Stimulated activated CD4-positive, alpha-beta T cell treated with anti-CD3 and anti-CD28 coated beads, Interleukin-1b, Interleukin-23, amount 100 ng/mL, for 48 hours (primary cell): ENCODE measurements at regions not wholly inside any gene's neighbourhood (a gene's known extent, or its start where the extent isn't known, plus 50 kb on each side); places are given as distances from the start of the nearest gene placed in this dataset.

Experiments
- DNase-seq: peaks from one replicate; pipeline ENCODE4 v3.0.0-alpha.2; 2020

- no peak for DNase-seq
Measured at GRCh38 chr10:77710081-77710551, 72.5 kb upstream of the KCNMA1 start.

- no peak for DNase-seq
Measured at GRCh38 chr10:77707570-77707969, 70.0 kb upstream of the KCNMA1 start.

GRCh38 chr10:77702166-77702565 lies 64.6 kb upstream of the KCNMA1 start:
- DNase-seq, result no peak

- no peak for DNase-seq
Measured at GRCh38 chr10:77700086-77700485, 62.5 kb upstream of the KCNMA1 start.

- no peak for DNase-seq
Measured at GRCh38 chr10:77699080-77699645, 61.6 kb upstream of the KCNMA1 start.

GRCh38 chr10:77698267-77698931 lies 60.8 kb upstream of the KCNMA1 start:
- DNase-seq, result no peak

- DNase-seq, result no peak
Measured at GRCh38 chr10:77696584-77696983, 59.0 kb upstream of the KCNMA1 start.

- no peak for DNase-seq
Measured at GRCh38 chr10:77695186-77695585, 57.6 kb upstream of the KCNMA1 start.

- no peak for DNase-seq
Measured at GRCh38 chr10:77692782-77693181, 55.2 kb upstream of the KCNMA1 start.

GRCh38 chr10:77689339-77689738 lies 51.7 kb upstream of the KCNMA1 start:
- DNase-seq, result no peak

- no peak for DNase-seq
Measured at GRCh38 chr10:77687621-77688020, 50.0 kb upstream of the KCNMA1 start.
